GM21526 (cell line): ENCODE measurements at regions not wholly inside any gene's neighbourhood (a gene's known extent, or its start where the extent isn't known, plus 50 kb on each side); places are given as distances from the start of the nearest gene placed in this dataset.

ENCODE experiments used
- ATAC-seq: cut with Tn5 transposase; IDR thresholded peaks from one replicate; pipeline ENCODE4 v1.9.1; 2021; ENCODE audit warnings: moderate library complexity; ENCODE audit not compliant: unreplicated experiment, low FRiP score

DNA sequence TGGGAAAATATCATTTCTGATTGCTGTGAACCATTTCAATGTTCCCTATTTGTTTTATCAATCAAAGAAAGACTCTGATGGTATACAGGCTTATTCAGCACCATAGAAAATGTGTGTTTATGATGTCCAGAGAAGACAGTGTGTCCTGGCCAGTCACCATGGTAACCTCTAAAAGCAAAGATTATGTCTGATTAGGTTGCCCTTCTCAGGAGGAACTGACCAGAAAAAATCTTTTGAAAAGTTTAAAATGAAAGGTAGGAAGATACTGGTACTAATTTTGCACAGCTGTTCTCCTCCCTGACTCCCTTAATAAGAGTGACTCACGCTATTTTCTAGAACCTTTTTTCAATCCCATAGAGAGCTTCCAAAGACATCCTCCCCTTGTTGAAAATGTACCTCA is 391.8 kb upstream of the DCN start:
- no peak for ATAC-seq

DNA sequence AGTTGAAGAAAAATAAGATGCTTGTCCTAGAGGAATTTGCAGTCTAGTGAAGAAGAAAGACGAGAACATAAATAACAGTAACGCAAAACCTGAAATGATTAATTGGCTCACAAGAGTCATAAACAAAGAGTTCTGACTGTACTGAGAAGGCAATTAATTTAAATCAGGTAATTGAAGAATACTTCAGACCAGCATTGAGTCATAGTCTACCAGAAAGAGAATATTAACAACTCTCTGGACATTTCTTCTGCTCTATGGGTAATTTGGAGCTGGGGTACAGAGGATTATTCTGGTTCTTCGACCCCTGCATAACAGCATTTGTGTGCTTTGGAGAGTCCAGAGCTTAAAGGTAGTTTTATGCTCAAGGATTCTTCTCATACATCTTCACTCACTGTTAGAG is 390.3 kb upstream of the DCN start:
- no peak for ATAC-seq

DNA sequence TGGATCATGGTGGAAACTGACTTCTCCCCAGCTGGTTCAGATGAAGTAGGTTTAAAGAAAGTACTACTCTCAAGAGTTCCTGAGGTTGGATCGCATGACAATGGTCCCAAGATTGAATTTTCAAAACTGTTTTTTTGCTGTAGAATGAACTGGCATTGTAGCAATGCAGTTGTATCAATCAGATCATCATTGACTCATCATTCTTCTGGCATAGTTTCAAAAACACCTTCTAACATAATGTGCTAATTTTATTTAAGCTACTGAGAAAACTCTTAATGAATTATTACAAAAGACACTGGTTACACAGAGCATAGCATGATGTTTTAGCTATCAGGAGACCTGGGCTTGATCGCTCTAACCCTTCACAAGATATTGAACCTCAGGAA is 384.5 kb upstream of the DCN start:
- ATAC-seq, result no peak

DNA sequence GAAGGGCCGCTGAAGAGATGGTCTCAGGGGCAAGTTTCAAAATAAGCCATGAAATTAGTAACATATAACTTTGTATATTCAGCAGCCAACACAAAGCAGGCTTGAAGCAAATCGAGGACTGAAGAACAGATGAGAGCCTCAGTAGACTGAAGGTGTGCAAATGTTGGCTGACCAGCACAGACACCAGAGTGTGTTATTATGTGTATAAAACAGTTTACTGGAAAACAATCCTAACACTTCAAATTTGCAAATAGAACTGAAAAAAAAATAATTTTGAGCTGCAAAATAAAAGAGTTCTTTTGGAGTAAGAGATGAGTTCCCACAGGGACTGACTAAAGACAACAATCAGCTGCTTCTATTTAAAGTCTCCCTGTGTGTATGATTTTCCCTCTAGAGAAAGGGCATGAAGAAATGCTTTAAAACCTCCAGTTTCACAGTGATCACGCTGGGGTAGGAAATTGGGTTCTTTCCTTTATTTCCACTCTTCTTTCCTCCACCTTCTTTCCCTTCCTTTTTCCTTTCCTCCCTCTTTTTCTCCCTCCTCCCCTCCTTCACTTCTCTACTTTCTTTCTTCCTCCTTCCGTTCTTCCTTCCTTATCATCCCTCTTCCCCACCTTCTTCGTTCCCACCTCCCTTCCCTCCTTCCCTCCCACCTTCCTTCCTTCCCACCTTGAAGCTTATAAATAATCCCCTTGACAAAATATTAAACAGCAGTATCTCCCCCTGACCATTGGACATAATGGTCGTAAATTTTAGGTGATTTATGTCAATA is 383.9 kb upstream of the DCN start:
- no peak for ATAC-seq

DNA sequence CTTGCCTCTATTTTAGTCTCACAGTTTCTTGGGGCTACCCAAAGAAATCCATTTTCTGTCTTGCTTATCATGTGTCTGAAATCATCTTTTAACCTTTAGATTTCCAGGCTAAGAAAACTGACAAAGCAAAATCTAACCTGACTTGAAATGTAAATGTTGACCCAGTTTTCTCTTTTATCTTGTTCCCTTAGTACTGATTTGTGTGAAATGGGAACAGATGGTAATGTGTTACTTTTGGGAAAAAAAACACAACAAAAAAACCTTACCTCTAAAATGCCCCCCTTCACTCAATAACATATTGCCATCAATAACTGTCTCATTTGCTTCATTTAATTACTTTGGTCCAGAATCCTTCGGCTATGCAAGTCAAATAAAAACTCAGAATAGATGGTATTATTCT is 383.2 kb upstream of the DCN start:
- ATAC-seq, result no peak

DNA sequence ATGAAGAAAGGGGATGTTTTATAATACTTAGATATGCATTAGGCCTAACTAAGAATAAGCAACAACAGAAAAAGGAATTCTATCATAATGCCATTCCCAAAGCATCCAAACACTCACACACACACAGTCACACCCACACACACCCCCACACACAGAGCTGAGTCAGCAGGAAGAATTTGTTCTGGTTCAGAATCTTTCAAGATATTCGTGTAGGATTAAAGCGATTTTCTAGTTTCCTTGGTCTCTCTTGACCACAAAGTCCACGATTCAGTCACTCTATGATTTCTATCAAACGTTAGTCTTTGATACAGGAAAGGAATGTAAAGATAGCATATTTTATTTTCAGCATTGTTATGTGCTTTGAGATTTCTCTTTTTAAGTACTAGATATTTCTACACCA is 382.6 kb upstream of the DCN start:
- ATAC-seq, result no peak

DNA sequence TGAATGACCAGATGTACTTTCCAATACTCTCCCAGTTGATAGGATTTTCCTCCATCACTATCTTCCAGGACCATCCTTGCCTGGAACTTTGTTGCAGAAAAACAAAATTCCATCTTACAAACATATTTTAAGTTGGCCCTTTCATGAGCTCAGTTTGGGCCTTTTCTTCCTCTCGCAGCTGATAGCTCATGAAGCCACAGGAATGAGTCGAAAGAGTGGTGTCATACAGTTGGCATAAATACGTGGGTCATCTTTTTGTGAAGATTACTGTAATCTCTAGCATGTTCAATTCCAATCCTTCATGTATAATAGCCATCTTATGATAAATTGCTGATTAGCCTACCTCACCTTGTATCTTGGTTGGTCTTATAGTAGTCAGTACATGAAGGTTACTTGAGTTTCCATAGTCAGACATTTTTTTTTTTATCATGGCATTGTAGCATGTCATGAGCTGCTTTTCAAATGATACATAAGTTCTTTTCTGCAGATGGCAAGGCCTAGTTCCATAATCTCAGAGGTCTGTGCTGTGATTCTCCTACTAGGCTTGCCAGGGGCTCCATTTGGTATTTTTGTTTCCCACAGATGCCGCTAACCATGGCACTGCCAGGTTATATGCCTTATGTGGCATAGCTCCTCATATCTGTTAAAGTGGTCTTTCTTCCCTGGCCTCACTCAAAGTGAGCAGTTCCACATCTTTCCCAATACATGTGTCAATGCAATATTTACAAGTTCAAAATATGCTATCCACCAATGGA is 380.6 kb upstream of the DCN start:
- ATAC-seq, result no peak

DNA sequence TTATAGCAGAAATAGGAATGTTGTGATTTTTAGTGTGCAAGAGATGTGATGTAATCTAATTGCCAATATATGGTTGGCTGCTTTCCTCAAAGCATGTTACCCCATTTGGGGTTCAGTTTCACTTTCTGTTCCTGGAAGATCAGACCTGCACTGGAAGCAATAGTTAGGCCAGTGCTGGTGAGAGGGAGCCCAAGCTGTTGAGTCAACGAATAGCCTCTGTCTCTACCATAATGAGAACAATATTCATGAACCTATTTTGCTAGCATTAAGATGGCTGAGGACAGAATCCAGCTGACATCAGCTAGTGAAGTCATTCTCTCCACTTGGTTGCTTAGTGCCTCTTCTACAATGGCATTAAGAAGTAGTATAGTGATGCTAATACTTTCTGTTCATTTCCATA is 379.9 kb upstream of the DCN start:
- ATAC-seq, result no peak

DNA sequence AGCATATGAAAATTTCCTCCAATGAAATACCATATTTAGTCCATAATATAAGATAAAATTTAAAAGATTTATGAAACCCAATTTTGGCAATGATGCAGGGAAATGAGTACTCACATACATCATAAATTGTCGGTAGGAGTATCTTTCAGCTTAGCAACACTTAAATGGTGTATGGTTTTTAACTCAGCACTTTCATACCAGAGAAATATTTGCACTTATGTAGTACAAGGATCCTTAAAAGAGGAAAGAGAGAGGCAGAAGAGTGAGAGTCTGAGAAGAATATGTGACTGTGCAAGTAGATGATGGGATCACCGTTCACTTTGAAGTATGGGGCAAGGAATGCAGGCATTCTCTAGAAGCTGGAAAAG is 379.3 kb upstream of the DCN start:
- no peak for ATAC-seq

DNA sequence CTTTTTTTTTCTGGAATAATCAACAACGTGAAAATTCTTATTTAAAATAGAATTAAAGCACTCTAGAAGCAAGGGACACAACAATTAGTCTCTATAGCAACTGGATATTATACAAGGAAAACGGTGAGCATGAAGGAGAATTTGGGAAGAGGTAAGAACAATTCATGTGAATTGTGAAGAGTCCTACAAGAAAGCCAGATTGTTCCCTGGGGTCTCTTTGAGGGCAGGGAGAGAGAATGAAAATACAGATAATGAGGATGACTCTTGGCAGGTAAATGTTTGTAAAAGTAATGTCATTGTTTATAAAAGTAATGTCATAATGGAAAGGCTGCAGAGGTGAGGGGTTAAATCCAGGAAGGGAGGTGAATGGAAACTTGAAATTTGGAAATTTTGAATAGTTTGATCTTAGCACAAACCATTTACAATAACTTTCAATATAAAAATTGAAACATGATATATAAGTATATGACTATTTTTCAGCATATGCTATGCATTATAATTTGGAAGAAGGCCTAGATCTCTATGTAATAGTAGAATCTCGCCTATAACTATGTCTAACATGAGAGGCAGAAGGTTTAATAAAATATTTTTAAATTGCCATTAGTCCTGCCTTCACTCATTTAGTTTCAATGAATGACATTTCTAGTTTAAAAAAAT is 378.8 kb upstream of the DCN start:
- ATAC-seq, result no peak

DNA sequence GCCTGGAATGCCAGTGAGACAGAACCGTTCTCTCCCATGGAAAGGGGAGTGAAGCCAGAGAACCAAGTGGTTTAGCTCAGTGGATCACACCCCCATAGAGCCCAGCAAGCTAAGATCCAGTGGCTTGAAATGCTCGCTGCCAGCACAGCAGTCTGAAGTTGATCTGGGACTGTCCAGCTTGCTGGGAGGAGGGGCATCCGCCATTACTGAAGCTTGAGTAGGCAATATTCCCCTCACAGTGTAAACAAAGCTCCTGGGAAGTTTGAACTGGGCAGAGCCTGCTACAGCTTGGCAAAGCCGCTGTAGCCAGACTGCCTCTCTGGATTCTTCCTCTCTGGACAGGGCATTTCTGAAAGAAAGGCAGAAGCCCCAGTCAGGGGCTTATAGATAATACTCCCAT is 374.3 kb upstream of the DCN start:
- ATAC-seq, result no peak

DNA sequence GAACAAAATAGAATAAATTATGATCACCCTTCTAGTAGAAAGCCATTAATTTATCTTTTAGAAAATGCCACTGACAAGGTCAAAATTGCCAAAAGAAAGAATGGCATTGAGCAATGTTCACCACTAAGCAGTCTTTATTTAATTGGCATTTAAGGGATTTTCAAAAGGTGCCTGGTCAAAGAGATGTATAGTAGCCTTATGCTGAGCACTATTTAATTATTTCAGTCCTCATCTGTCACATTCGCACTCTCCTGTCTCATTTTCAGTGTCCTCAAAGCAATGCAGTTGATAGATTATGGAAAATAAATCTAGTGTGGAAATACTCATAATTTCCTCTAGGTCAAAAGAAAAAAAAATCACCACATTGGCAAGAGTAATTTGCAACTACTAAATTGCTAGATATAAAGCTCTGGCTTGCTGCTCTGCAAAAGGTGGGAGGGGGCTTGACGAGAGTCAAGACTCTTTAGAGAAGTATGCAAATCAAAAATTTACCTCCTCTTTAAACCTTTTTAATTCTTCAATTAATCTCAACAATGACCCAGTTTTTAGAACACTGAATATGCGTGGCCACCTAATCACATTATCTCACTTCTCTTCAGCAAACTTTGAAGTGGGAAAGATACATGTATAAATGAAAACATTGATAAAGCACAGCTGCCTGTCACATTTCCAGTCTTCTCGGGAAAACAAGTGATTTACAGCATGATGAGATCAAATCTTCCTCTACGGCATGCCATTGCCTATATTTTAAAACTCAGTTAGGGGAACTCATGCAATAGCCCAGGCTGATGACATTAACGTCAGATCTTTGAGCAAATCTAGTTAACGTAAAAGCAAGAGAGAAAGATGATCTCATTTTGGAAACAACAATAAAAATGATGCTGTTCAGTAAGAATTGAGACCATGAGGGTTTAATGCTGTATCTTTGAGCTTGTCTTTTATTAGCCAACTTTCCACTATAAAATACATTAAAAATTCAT is 373.1 kb upstream of the DCN start:
- ATAC-seq, result no peak

DNA sequence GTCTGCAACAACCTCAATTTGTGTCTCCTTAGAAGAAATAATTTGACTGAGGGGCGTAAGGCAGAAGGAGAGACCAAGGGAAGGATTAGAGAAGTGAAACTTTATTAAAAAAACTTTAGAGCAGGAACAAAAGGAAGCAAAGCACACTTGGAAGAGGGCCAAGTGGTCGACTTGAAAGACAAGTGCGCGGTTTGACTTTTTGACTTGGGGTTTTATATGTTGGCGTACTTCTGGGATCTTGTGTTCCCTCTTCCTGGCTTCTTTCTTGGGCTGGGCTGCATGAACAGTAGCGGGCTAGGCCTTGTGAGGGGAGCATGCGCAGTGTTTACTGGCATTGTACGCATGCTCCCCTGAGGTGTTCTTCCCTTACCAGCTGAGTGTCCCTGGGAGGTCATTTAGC is 369.3 kb upstream of the DCN start:
- ATAC-seq, result no peak

DNA sequence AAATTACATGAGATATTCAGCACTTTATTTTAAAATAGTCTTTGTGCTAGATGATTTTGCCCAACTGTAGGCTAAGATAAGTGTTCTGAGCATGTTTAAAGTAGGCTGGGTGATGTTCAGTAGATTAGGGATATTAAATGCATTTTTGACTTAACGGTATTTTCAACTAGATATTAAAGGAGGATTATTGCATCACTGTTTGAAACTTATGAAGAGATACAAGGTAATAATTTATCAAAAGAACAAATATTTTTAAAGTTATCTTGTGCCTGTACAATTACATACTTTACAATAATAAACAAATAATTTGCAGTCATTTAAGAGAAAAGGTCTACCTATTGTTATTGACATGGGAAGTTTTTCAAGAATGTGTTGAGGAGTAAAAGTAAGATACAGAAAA is 368.6 kb upstream of the DCN start:
- no peak for ATAC-seq

DNA sequence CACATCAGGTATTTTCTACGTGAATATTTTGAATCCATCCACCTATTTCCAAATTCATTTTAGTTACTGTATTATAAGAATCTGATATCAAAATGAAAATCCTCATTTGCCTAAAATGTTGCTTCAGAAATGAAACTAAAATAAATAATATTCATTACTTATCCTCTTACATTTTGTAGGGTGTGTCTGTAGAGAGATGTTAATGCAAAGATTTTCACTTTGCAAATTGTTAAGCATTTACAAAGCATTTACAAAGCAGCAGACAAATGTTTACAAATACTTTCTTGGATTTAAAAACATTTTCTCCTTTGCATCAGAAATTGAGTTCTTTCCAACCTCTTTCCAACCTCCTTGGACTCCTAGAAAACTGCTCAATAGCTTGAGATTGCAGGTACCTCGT is 360.0 kb upstream of the DCN start:
- ATAC-seq, result no peak

DNA sequence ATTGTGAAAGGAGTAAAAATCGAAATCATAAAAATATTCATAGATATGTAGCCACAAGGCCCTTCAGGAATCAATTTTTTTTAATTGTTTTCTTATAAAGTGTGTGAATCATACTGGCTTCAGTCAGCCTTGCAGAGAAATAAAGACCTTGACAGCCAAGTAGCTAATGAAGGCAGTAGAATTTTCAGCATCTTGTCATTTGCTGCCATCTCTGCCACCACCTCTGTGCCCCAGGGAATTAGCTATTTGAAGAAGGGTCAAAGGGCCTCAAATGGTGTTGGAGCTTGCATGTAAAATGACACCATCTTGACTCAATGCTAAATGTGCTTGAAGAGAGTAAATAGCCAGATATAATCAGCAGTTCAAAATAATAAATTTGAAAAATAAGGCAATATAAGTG is 359.4 kb upstream of the DCN start:
- no peak for ATAC-seq

DNA sequence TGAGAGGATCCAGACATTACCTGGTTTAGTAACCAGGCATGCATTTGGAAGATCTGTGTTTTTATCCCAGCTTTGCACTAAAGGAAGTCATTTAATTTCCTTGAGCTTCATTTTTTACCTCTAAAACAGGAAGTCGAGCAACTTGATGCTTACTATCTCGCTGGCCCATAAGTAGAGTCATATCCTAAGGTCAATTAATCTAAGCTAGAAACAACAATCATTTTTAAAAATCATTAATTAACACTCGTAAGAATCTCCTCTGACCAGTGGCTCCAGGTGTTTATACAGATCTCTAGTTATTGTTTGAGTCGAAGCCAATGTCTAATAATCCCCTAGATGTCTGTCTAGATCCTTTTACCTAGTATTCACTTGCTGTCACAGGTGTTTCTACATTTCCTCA is 355.8 kb upstream of the DCN start:
- no peak for ATAC-seq

DNA sequence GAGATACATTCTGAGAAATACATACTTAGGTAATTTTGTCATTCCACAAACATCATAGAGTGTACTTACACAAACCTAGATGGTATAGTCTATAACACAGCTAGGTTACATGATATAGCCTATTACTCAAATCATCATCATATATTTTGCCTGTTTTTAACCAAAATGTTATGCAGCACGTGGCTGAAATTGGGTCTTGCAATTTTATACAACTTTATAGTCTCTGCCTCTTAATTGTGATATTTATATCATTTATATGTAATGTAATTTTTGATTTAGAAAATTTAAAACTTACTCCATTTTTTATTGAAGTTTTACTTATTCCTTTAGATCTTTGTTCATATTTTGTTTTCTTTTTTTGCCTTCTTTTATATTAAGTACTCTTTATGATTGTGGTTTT is 350.7 kb upstream of the DCN start:
- no peak for ATAC-seq

DNA sequence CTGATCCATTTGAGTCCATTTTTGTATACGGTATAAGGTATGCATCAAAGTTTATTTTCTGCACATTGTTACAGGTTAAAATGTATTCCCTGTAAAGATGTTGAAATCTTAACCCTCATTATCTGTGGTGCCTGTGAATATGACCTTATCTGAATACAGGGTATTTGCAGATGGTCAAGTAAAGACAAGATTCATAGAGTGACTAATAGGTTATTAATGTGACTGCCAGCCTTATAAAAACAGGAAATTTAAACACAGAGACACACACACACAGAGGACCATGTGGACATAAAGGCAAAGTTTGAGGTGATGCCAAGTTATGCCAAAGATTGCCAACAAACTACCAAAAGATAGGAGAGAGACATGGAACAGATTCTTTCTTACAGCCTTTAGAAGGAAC is 347.2 kb upstream of the DCN start:
- no peak for ATAC-seq

DNA sequence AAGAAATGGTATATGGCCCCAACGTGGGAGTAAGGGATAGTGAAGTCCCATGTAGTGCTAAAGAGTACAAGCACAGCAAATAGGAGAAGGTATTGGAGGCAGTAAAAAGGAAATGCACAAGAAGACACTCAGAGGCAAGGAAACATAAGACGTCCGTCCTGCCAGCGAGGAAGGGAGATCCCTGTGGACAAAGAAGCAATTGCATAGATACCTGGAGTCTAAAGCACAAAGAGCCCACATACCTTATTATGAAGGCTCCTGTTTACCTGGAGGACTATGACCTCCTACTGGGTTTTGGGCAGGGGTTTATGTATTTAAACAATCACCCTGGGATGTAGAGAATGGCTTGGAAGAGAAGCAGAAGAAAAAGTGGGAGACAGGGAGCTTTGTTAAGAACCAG is 341.2 kb upstream of the DCN start:
- ATAC-seq, result no peak

DNA sequence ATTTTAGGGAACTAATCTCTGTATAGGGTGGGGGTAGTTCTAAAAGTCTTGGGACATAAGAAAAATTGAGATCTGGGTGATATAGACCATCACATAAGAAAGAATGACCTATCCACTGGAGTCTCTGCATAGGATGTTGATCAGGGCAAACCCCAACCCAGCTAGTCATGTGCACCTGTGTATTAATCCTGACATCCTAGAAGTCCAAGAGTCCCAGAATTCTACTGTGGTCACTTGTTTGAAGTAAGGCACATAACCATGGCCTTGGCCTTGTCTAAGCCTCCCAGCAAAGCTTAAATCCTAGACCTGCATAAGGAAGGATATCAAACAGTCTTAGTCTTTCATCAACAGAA is 334.1 kb upstream of the DCN start:
- ATAC-seq, result no peak
